ENCODE measurements at regions not wholly inside any gene's neighbourhood (a gene's known extent, or its start where the extent isn't known, plus 50 kb on each side); places are given as distances from the start of the nearest gene placed in this dataset.
A peak's percentile ranks its signal among the peaks of the same experiment; 100 is the strongest.

GRCh38 chr13:100773429-100773828 is 98.8 kb upstream of the TMTC4 start:
- Mint-ChIP-seq H3K36me3 (ENCODE audit: low read depth) (peaks cover 4% of the 10 kb centered on the region; the same call in 1 of the 3 replicates), H3K4me1 (peaks cover 16% of the 10 kb centered on the region), H3K27ac (no peak overlapping the region; the same call in 1 of the 2 replicates), H3K4me3 (no peak overlapping the region), H3K27me3 (ENCODE audit: insufficient read depth, low read depth, poor library complexity) (peaks cover 3% of the 10 kb centered on the region), H3K9me3 (peaks cover 12% of the 10 kb centered on the region; the same call in 2 of the 3 replicates)
- Histone ChIP-seq H3K4me2 (no peak overlapping the region), H2AFZ (peak overlapping the region; percentile 43), H4K20me1 (replicated peaks; ENCODE audit: insufficient read depth) (no peaks in the 10 kb centered on the region), H3F3A (replicated peaks; ENCODE audit: low read depth) (no peaks in the 10 kb centered on the region), H3K79me2 (replicated peaks; ENCODE audit: insufficient read depth) (no peaks in the 10 kb centered on the region), H3K36me3 (ENCODE audit: insufficient read depth) (no peaks in the 10 kb centered on the region), H3K27me3 (ENCODE audit: insufficient read depth) (no peaks in the 10 kb centered on the region), H3K4me1 (ENCODE audit: insufficient read depth) (peaks cover 13% of the 10 kb centered on the region), H3K27ac (ENCODE audit: low read depth) (no peak overlapping the region), H3K9me2 (ENCODE audit: insufficient read depth) (no peaks in the 10 kb centered on the region), H3K4me3 (no peak overlapping the region)
- TF ChIP-seq ZNF331 (CRISPR knock-in tag; IDR thresholded peaks at IDR 0.05; ENCODE audit: low read depth) (no peak), ZNF114 (CRISPR knock-in tag; IDR thresholded peaks at IDR 0.05) (no peak), STAT1 (IDR thresholded peaks at IDR 0.05; ENCODE audit: unreplicated experiment) (no peak), CREB1 (CRISPR knock-in tag; IDR thresholded peaks at IDR 0.05; ENCODE audit: low read depth) (no peak), EZH2 (IDR thresholded peaks at IDR 0.05; ENCODE audit: low read depth, unreplicated experiment) (no peak), JUNB (IDR thresholded peaks at IDR 0.05; ENCODE audit: unreplicated experiment) (no peak), EZH2phosphoT487 (IDR thresholded peaks at IDR 0.05; ENCODE audit: unreplicated experiment) (no peak), NANOG (IDR thresholded peaks at IDR 0.05; ENCODE audit: borderline replicate concordance) (no peak), ZNF462 (CRISPR knock-in tag; IDR thresholded peaks at IDR 0.05) (no peak)
- TF ChIP-seq, protein P1, sequence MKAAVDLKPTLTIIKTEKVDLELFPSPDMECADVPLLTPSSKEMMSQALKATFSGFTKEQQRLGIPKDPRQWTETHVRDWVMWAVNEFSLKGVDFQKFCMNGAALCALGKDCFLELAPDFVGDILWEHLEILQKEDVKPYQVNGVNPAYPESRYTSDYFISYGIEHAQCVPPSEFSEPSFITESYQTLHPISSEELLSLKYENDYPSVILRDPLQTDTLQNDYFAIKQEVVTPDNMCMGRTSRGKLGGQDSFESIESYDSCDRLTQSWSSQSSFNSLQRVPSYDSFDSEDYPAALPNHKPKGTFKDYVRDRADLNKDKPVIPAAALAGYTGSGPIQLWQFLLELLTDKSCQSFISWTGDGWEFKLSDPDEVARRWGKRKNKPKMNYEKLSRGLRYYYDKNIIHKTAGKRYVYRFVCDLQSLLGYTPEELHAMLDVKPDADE (IDR thresholded peaks at IDR 0.05) = no peak
- ATAC-seq = no peak
- DNase-seq (ENCODE audit: low spot score) = no peak

All from GM23338 (cell line).